ENCODE measurements at regions not wholly inside any gene's neighbourhood (a gene's known extent, or its start where the extent isn't known, plus 50 kb on each side); places are given as distances from the start of the nearest gene placed in this dataset.

GRCh38 chr5:32960340-32961058, 249.4 kb downstream of the NPR3 start:
- TF ChIP-seq CTCF (IDR thresholded peaks at IDR 0.05 in 4 of 5, conservative IDR thresholded peaks at IDR 0.05 in 1 of 5), result no peak
- TF ChIP-seq POLR2A (IDR thresholded peaks at IDR 0.05), result no peak
